Vagina (tissue), 2 donors: ENCODE measurements at regions not wholly inside any gene's neighbourhood (a gene's known extent, or its start where the extent isn't known, plus 50 kb on each side); places are given as distances from the start of the nearest gene placed in this dataset.

ENCODE experiments used
- CTCF ChIP-seq, 3 experiments: fragments of 450-650 bp in 2 of 3; fragments of 200-600 bp in 1 of 3; sonication (generic) in 1 of 3; IDR thresholded peaks; one replicate each; pipeline ENCODE4 v1.5.1; 2017 to 2019; ENCODE audit warnings: antibody characterized with exemption in 3 of 3, mild to moderate bottlenecking in 2 of 3, moderate library complexity in 2 of 3
- POLR2A ChIP-seq, 2 donors: fragments of 450-650 bp; IDR thresholded peaks; one replicate each; pipeline ENCODE4 v1.6.1; 2017; ENCODE audit warnings: antibody characterized with exemption in 2 of 2, mild to moderate bottlenecking in 2 of 2, moderate library complexity in 2 of 2

GRCh38 chr7:115191526-115191925 lies 269.6 kb downstream of the MDFIC start:
- no peak for TF ChIP-seq CTCF (IDR thresholded peaks at IDR 0.05)
- TF ChIP-seq POLR2A (IDR thresholded peaks at IDR 0.05): no peak
